NCI-H446 treated with DMSO at 0.1 percent for 48 hours (cell line): ENCODE measurements at regions not wholly inside any gene's neighbourhood (a gene's known extent, or its start where the extent isn't known, plus 50 kb on each side); places are given as distances from the start of the nearest gene placed in this dataset.
"Not testable (repeated sequence)": the region's sequence is repeated elsewhere in the genome, so short reads cannot be mapped to it uniquely, and the experiment has no call there.

Experiments
- DNase-seq: peaks from one replicate; lab custom pipeline; 2025; lab: John Stamatoyannopoulos, UW

- no peak for DNase-seq
Measured at GRCh38 chr3:110485389-110485788, 586.2 kb upstream of the NECTIN3 start.

- DNase-seq: no peak
Measured at GRCh38 chr3:110487840-110488239, 583.8 kb upstream of the NECTIN3 start.

- DNase-seq: no peak
Measured at GRCh38 chr3:110491413-110491812, 580.2 kb upstream of the NECTIN3 start.

- DNase-seq: no peak
Measured at GRCh38 chr3:110492876-110493275, 578.7 kb upstream of the NECTIN3 start.

- no peak for DNase-seq
Measured at GRCh38 chr3:110493438-110494092, 578.1 kb upstream of the NECTIN3 start.

- no peak for DNase-seq
Measured at GRCh38 chr3:110494093-110494490, 577.5 kb upstream of the NECTIN3 start.

GRCh38 chr3:110494728-110495127, 576.9 kb upstream of the NECTIN3 start:
- no peak for DNase-seq

- no peak for DNase-seq
Measured at GRCh38 chr3:110495201-110495927, 576.3 kb upstream of the NECTIN3 start.

- DNase-seq: no peak
Measured at GRCh38 chr3:110504401-110504800, 567.2 kb upstream of the NECTIN3 start.

GRCh38 chr3:110504901-110505300, 566.7 kb upstream of the NECTIN3 start:
- no peak for DNase-seq

- no peak for DNase-seq
Measured at GRCh38 chr3:110506890-110507289, 564.7 kb upstream of the NECTIN3 start.

GRCh38 chr3:110507570-110507969, 564.0 kb upstream of the NECTIN3 start:
- not testable (repeated sequence) for DNase-seq

GRCh38 chr3:110512961-110513360, 558.7 kb upstream of the NECTIN3 start:
- no peak for DNase-seq

GRCh38 chr3:110518031-110518430, 553.6 kb upstream of the NECTIN3 start:
- DNase-seq: no peak

GRCh38 chr3:110519071-110519470, 552.5 kb upstream of the NECTIN3 start:
- no peak for DNase-seq

- no peak for DNase-seq
Measured at GRCh38 chr3:110521019-110521418, 550.6 kb upstream of the NECTIN3 start.

GRCh38 chr3:110525558-110526064, 546.0 kb upstream of the NECTIN3 start:
- not testable (repeated sequence) for DNase-seq

GRCh38 chr3:110526777-110527727, 544.6 kb upstream of the NECTIN3 start:
- no peak for DNase-seq

- no peak for DNase-seq
Measured at GRCh38 chr3:110528305-110529121, 543.1 kb upstream of the NECTIN3 start.

GRCh38 chr3:110530902-110531301, 540.7 kb upstream of the NECTIN3 start:
- no peak for DNase-seq

GRCh38 chr3:110533089-110533488, 538.5 kb upstream of the NECTIN3 start:
- no peak for DNase-seq
